NCI-H146 (cell line): ENCODE measurements at regions not wholly inside any gene's neighbourhood (a gene's known extent, or its start where the extent isn't known, plus 50 kb on each side); places are given as distances from the start of the nearest gene placed in this dataset.
A peak's percentile ranks its signal among the peaks of the same experiment; 100 is the strongest.
"Not testable (repeated sequence)": the region's sequence is repeated elsewhere in the genome, so short reads cannot be mapped to it uniquely, and the experiment has no call there.

Experiments
- DNase-seq: peaks from one replicate; lab custom pipeline; 2025; lab: John Stamatoyannopoulos, UW

GRCh38 chr22:22716136-22716665, 71.8 kb downstream of the GGTLC2 start:
- DNase-seq: no peak

DNA sequence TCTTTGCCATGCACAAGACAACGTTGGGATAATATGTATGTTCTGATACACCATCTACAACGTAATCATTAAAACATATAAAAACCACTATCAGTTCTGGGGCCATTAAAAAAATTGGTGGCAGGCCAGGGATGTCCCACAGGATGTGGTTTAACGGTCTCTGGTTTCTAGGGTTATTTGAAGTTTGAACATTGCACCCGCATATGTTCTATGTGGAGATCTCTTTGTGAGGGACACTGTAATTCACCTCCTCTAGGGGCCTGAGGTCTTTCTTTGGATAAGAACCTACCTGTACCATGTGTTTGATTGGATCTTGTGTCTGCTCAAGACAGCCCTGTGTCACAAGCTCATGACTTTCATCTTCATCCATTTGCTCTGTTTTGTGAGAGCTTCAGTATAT, 73.2 kb downstream of the GGTLC2 start:
- DNase-seq: no peak

DNA sequence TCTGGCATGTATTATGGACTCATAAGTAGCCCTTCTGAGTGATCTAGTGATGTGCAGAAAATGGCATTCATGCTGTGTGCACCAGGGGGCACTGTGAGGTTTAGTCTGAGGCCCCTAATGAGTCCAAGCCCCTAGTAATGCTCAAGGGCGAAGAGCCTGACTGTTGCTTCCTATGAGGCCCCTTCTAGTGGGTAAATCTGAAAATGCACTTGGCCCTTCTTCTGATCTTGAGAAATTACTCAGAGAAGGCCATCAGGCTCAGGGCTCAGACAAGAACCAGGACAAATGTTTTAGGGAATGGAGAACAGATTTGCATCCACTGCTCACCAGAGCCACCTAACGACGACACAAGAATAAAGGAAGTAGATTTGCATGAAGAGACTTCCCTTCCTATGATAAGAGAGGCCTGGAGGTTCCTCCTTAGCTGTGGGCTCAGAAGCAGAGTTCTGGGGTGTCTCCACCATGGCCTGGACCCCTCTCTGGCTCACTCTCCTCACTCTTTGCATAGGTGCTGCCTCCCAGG, 75.8 kb downstream of the GGTLC2 start:
- DNase-seq: peak; percentile 42

- DNase-seq: no peak
Measured at GRCh38 chr22:22720724-22721261, 76.4 kb downstream of the GGTLC2 start.

DNA sequence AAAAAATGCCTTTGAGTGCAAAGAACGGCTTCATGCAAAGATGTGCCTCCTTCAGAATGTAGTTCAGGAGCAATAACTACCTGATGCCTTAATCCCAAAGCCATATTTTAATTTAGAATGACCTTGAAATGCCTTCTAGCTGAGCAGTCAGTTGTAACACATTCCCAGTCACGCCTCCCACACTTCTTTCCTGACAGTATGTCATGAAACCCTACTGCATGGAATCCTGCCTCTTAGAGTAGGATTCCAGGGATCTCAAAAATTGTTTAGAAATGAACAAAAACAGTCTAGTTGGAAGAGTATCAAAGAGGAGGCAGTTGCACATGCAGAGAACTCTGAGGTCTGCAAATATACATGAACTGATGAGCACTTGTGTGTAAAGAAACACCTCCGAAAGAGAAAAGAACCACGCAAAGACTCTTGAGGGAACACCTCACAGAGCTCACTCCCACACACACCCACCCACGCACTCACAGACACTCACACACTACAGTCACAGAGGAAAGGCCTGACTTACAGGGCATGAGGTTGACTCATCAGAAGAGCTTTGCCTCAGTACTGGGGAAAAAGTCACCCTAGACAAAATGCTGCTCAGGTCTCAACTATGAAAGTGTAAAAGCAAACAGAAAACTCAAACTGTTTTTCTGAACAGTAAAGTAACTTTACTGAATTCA, 77.4 kb downstream of the GGTLC2 start:
- DNase-seq: no peak

- DNase-seq: no peak
Measured at GRCh38 chr22:22728382-22728781, 84.0 kb downstream of the GGTLC2 start.

- DNase-seq: no peak
Measured at GRCh38 chr22:22730655-22731373, 86.4 kb downstream of the GGTLC2 start.

GRCh38 chr22:22731374-22731676, 86.9 kb downstream of the GGTLC2 start:
- DNase-seq: no peak

GRCh38 chr22:22733006-22733405, 88.6 kb downstream of the GGTLC2 start:
- DNase-seq: not testable (repeated sequence)

DNA sequence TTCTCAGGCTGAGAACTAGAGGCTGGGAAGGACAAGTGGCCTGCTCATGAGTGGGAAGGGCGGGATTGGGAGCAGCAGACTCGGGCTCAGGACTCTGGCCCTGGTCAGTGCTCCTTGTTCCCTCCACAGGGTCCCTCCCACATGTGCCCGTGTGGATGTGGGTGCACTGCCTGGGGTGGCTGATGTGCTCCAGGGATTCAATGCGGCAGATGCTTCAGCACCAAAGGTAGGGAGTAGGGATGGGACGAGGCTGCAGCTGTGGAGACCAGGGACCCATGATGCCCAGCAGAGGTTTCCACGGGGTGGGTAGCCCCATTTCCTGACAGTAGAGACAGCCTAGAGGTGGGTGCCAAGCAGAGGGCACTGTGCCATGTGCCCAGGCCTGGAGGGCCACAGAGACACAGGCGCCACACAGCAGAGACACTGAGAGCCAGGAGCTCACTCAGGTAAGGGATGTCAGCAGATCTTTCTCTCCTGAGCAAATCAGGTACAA, 89.5 kb downstream of the GGTLC2 start:
- no peak for DNase-seq

DNA sequence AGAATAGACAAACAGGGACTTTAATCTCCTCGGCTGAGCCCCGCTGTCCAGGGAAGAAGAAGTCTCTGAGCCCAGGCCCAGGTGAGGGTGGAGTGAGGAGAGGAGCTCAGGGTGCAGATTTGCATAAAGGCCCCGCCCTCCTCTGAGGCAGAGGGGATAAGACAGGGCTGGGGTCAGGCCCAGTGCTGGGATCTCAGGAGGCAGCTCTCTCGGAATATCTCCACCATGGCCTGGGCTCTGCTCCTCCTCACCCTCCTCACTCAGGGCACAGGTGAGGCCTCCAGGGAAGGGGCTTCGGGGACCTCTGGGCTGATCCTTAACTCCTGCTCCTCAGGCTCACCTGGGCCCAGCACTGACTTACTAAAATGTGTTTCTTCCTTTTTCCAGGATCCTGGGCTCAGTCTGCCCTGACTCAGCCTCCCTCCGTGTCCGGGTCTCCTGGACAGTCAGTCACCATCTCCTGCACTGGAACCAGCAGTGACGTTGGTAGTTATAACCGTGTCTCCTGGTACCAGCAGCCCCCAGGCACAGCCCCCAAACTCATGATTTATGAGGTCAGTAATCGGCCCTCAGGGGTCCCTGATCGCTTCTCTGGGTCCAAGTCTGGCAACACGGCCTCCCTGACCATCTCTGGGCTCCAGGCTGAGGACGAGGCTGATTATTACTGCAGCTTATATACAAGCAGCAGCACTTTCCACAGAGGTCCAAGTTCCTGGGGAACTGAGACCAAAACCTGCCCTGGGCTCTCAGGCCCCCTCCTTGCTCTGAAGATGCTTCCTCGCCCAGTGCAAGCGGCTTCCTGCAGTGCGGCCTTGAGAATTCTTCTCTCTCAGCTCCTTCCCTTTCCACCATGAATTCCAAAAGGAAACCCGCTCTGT, 90.2 kb downstream of the GGTLC2 start:
- not testable (repeated sequence) for DNase-seq

GRCh38 chr22:22735276-22735675, 90.9 kb downstream of the GGTLC2 start:
- not testable (repeated sequence) for DNase-seq

- no peak for DNase-seq
Measured at GRCh38 chr22:22735695-22736611, 91.5 kb downstream of the GGTLC2 start.

- no peak for DNase-seq
Measured at GRCh38 chr22:22737590-22737989, 93.2 kb downstream of the GGTLC2 start.

- no peak for DNase-seq
Measured at GRCh38 chr22:22738959-22739585, 94.7 kb downstream of the GGTLC2 start.

- DNase-seq: no peak
Measured at GRCh38 chr22:22740560-22741276, 96.3 kb downstream of the GGTLC2 start.

DNA sequence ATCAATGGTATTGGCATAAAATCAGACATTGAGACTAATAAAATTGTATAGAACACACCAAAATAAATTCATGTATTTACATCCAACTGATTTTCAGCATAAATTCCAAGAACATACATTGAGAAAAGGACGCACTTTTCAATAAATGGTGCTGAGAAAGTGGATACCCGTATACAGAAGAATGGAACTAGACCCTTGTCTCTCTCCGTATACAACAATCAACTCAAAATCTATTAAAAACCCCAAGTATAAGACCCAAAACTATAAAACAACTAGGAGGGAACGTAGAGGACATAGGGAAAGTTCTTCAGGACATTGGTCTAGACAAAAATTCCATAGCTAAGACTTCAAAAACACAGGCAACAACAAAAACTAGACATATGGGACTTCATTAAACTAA, 97.4 kb downstream of the GGTLC2 start:
- no peak for DNase-seq

DNA sequence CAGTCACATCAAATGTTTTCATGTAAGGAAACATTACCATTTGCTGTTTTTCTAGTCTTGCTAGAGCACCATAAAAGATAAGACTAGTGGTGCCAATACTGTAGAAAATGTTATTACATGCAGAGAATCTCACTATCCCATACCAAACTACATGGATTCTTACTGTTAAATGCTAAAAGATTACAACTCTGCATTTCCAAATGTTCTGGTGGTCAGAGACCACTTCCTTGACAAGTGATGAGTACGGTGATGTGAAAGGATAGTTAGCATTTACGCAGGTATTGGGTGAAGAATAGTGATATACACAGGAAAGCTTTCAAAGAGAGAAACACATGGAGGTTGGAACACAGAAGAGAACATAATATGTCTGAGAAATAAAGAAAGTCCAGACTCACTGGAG, 98.2 kb downstream of the GGTLC2 start:
- DNase-seq: no peak

- DNase-seq: no peak
Measured at GRCh38 chr22:22743128-22743760, 98.8 kb downstream of the GGTLC2 start.
